NCI-H524 (cell line): ENCODE measurements at regions not wholly inside any gene's neighbourhood (a gene's known extent, or its start where the extent isn't known, plus 50 kb on each side); places are given as distances from the start of the nearest gene placed in this dataset.

Source experiments
- DNase-seq, 2 experiments: peaks; one replicate each; lab custom pipeline; 2025; lab: John Stamatoyannopoulos, UW

GRCh38 chr1:219521325-219521724 is 91.6 kb downstream of the ZC3H11B start:
- no peak for DNase-seq

GRCh38 chr1:219520241-219520640 is 92.7 kb downstream of the ZC3H11B start:
- no peak for DNase-seq

- DNase-seq = no peak
These were observed 94.0 kb downstream of the ZC3H11B start for GRCh38 chr1:219518907-219519248.

- DNase-seq = no peak
These were observed 94.6 kb downstream of the ZC3H11B start for GRCh38 chr1:219518168-219518906.

- DNase-seq = no peak
These were observed 95.9 kb downstream of the ZC3H11B start for GRCh38 chr1:219517031-219517430.

GRCh38 chr1:219514728-219515127 is 98.2 kb downstream of the ZC3H11B start:
- DNase-seq = no peak

- no peak for DNase-seq
These were observed 105.5 kb downstream of the ZC3H11B start for GRCh38 chr1:219507437-219507836.

GRCh38 chr1:219506936-219507335 is 106.0 kb downstream of the ZC3H11B start:
- DNase-seq = no peak

GRCh38 chr1:219506473-219506899 is 106.4 kb downstream of the ZC3H11B start:
- DNase-seq = peak; percentile 33 to 83

- no peak for DNase-seq
These were observed 107.0 kb downstream of the ZC3H11B start for GRCh38 chr1:219505886-219506285.

- DNase-seq = no peak
These were observed 109.3 kb downstream of the ZC3H11B start for GRCh38 chr1:219503604-219504003.

GRCh38 chr1:219500327-219500897 is 112.5 kb downstream of the ZC3H11B start:
- no peak for DNase-seq

GRCh38 chr1:219498666-219499065 is 114.2 kb downstream of the ZC3H11B start:
- DNase-seq = no peak

- DNase-seq = no peak
These were observed 117.0 kb downstream of the ZC3H11B start for GRCh38 chr1:219495737-219496408.

GRCh38 chr1:219492717-219493116 is 120.2 kb downstream of the ZC3H11B start:
- DNase-seq = no peak

GRCh38 chr1:219490566-219490965 is 122.3 kb downstream of the ZC3H11B start:
- DNase-seq = no peak

- DNase-seq = no peak
These were observed 123.3 kb downstream of the ZC3H11B start for GRCh38 chr1:219489636-219490035.

- no peak for DNase-seq
These were observed 124.6 kb downstream of the ZC3H11B start for GRCh38 chr1:219488275-219488674.

GRCh38 chr1:219483530-219483929 is 129.4 kb downstream of the ZC3H11B start:
- DNase-seq = no peak

GRCh38 chr1:219480011-219480410 is 132.9 kb downstream of the ZC3H11B start:
- DNase-seq = no peak

GRCh38 chr1:219478811-219479210 is 134.1 kb downstream of the ZC3H11B start:
- DNase-seq = no peak

- DNase-seq = no peak
These were observed 135.0 kb downstream of the ZC3H11B start for GRCh38 chr1:219477861-219478260.

- DNase-seq = no peak
These were observed 136.2 kb downstream of the ZC3H11B start for GRCh38 chr1:219476716-219477115.
